GM21723 (cell line): ENCODE measurements at regions not wholly inside any gene's neighbourhood (a gene's known extent, or its start where the extent isn't known, plus 50 kb on each side); places are given as distances from the start of the nearest gene placed in this dataset.

ENCODE experiments used
- ATAC-seq: cut with Tn5 transposase; IDR thresholded peaks from one replicate; pipeline ENCODE4 v1.9.1; 2021; ENCODE audit warnings: mild to moderate bottlenecking, moderate library complexity; ENCODE audit not compliant: unreplicated experiment

GRCh38 chr10:31647861-31648260 is 280.8 kb downstream of the ARHGAP12 start:
- ATAC-seq: no peak

- no peak for ATAC-seq
Observed at GRCh38 chr10:31646519-31646918, 282.1 kb downstream of the ARHGAP12 start.

GRCh38 chr10:31645786-31646185 is 282.8 kb downstream of the ARHGAP12 start:
- ATAC-seq: no peak

- no peak for ATAC-seq
Observed at GRCh38 chr10:31644931-31645633, 283.5 kb downstream of the ARHGAP12 start.

- ATAC-seq: no peak
Observed at GRCh38 chr10:31642281-31642680, 286.4 kb downstream of the ARHGAP12 start.

- no peak for ATAC-seq
Observed at GRCh38 chr10:31635415-31636065, 293.1 kb downstream of the ARHGAP12 start.

GRCh38 chr10:31635009-31635408 is 293.6 kb downstream of the ARHGAP12 start:
- ATAC-seq: no peak

- no peak for ATAC-seq
Observed at GRCh38 chr10:31630861-31631567, 297.6 kb downstream of the ARHGAP12 start.

GRCh38 chr10:31625566-31625965 is 303.1 kb downstream of the ARHGAP12 start:
- no peak for ATAC-seq

- no peak for ATAC-seq
Observed at GRCh38 chr10:31624611-31625010, 304.0 kb downstream of the ARHGAP12 start.

- ATAC-seq: no peak
Observed at GRCh38 chr10:31623947-31624346, 304.7 kb downstream of the ARHGAP12 start.

GRCh38 chr10:31623466-31623865 is 304.4 kb downstream of the ZEB1 start:
- ATAC-seq: no peak

- ATAC-seq: no peak
Observed at GRCh38 chr10:31622978-31623377, 304.0 kb downstream of the ZEB1 start.

GRCh38 chr10:31621733-31622132 is 302.7 kb downstream of the ZEB1 start:
- no peak for ATAC-seq

GRCh38 chr10:31620226-31621151 is 301.5 kb downstream of the ZEB1 start:
- no peak for ATAC-seq

GRCh38 chr10:31619531-31620061 is 300.6 kb downstream of the ZEB1 start:
- no peak for ATAC-seq

- ATAC-seq: no peak
Observed at GRCh38 chr10:31618541-31619291, 299.7 kb downstream of the ZEB1 start.

- ATAC-seq: no peak
Observed at GRCh38 chr10:31617757-31618156, 298.7 kb downstream of the ZEB1 start.

- no peak for ATAC-seq
Observed at GRCh38 chr10:31617133-31617532, 298.1 kb downstream of the ZEB1 start.

- no peak for ATAC-seq
Observed at GRCh38 chr10:31615129-31615528, 296.1 kb downstream of the ZEB1 start.
